ENCODE measurements at regions not wholly inside any gene's neighbourhood (a gene's known extent, or its start where the extent isn't known, plus 50 kb on each side); places are given as distances from the start of the nearest gene placed in this dataset.

GRCh38 chr3:99384596-99384995, 253.8 kb upstream of the COL8A1 start:
- TF ChIP-seq ZNF788 (CRISPR knock-in tag; IDR thresholded peaks at IDR 0.05; ENCODE audit: borderline replicate concordance) = no peak
- TF ChIP-seq RCOR2 (CRISPR knock-in tag; IDR thresholded peaks at IDR 0.05) = no peak
- no peak for TF ChIP-seq BRF2 (CRISPR knock-in tag; IDR thresholded peaks at IDR 0.05)
- TF ChIP-seq ZSCAN29 (CRISPR knock-in tag; conservative IDR thresholded peaks at IDR 0.05) = no peak
- TF ChIP-seq THAP11 (CRISPR knock-in tag; IDR thresholded peaks at IDR 0.05) = no peak
- TF ChIP-seq ZBTB42 (CRISPR knock-in tag; IDR thresholded peaks at IDR 0.05) = no peak
- no peak for TF ChIP-seq EP300 (IDR thresholded peaks at IDR 0.05; ENCODE audit: low read depth in 2 of 2, low read length in 2 of 2)
- TF ChIP-seq EP300 (CRISPR knock-in tag; IDR thresholded peaks at IDR 0.05; ENCODE audit: borderline replicate concordance) = no peak

Data from HepG2 (cell line).